Adrenal gland (tissue), 9 donors: ENCODE measurements at regions not wholly inside any gene's neighbourhood (a gene's known extent, or its start where the extent isn't known, plus 50 kb on each side); places are given as distances from the start of the nearest gene placed in this dataset.

Source experiments
- DNase-seq, 7 donors: peaks; one replicate each; pipeline ENCODE4 v3.0.0-alpha.2; 2019 to 2020
- H3K27ac ChIP-seq, 5 donors: fragments of 200-600 bp; sonication (generic) in 4 of 5; 1 replicate in 3 of 5; 2 replicates in 2 of 5; pipeline versions ENCODE4 v1.5.1 to v1.8.0; 2016 to 2020; ENCODE audit warnings: mild to moderate bottlenecking in 1 of 5
- H3K27me3 ChIP-seq: fragments of 200-600 bp; 2 replicates; pipeline ENCODE4 v1.8.0; 2021
- H3K36me3 ChIP-seq, 2 donors: fragments of 200-600 bp; replicated peaks in 1 of 2; 1 replicate in 1 of 2; 2 replicates in 1 of 2; pipeline versions ENCODE4 v1.5.1 to v1.8.0; 2018 to 2022
- H3K4me1 ChIP-seq, 2 donors: fragments of 200-600 bp; replicated peaks in 1 of 2; 1 replicate in 1 of 2; 2 replicates in 1 of 2; pipeline versions ENCODE4 v1.5.1 to v1.8.0; 2018 to 2021
- H3K4me3 ChIP-seq, 4 donors: fragments of 200-600 bp; sonication (generic) in 3 of 4; one replicate each; pipeline ENCODE4 v1.5.1; 2016 to 2018
- H3K9me3 ChIP-seq, 3 donors: fragments of 200-600 bp; sonication (generic) in 1 of 3; replicated peaks in 1 of 3; 1 replicate in 2 of 3; 2 replicates in 1 of 3; pipeline versions ENCODE4 v1.5.1 to v1.8.0; 2016 to 2021
- CTCF ChIP-seq, 6 experiments: fragments of 450-650 bp in 4 of 6; fragments of 200-600 bp in 2 of 6; sonication (generic) in 1 of 6; IDR thresholded peaks; 1 replicate in 5 of 6; 2 replicates in 1 of 6; pipeline versions ENCODE4 v1.5.1 to v1.8.0; 2016 to 2021; ENCODE audit warnings: antibody characterized with exemption in 6 of 6, mild to moderate bottlenecking in 2 of 6, moderate library complexity in 1 of 6
- POLR2A ChIP-seq, 2 donors: fragments of 450-650 bp; IDR thresholded peaks; one replicate each; pipeline ENCODE4 v1.6.1; 2017; ENCODE audit warnings: antibody characterized with exemption in 2 of 2, mild to moderate bottlenecking in 2 of 2, moderate library complexity in 1 of 2
- WGBS, 4 donors: extraction: QIAGEN DNeasy Blood & Tissue Kit in 2 of 4; methylation state at CpG; one replicate each; pipeline versions ENCODE4 v1.1.5 to v1.1.7; 2013 to 2017; 5-methylcytosine and 5-hydroxymethylcytosine counted together
- intact Hi-C, 2 donors: fragments of 100-400 bp; cut with DNase I; formaldehyde crosslinking; loops; one replicate each; pipeline versions ENCODE4 v1.14.1 to v1.15.0; 2022 to 2023
- donor health status: healthy with polysubstance abuse.
- donor health status: Bipolar disorder and iron deficiency.
- donor health status: DM: yes; HTN: yes; CAD: no.
- donor health status: DM: no; HTN: no; CAD: no.
- donor health status: DM: no; HTN: no; CAD: no.

- no peak overlapping the region for H3K27ac ChIP-seq
- no peaks in the 10 kb centered on the region for H3K27me3 ChIP-seq
- DNase-seq: no peak
- WGBS, 4 donors: 81 to 83% (median 82%) methylated on average over 3 of the region's 3 CpGs
- peaks cover 0 to 5% (median 0%) of the 10 kb centered on the region in 3 donors for H3K9me3 ChIP-seq
- no peaks in the 10 kb centered on the region for H3K36me3 ChIP-seq
- H3K4me1 ChIP-seq: no peaks in the 10 kb centered on the region
- intact Hi-C loops: no loop called here
- TF ChIP-seq CTCF (IDR thresholded peaks at IDR 0.05): no peak
- TF ChIP-seq POLR2A (IDR thresholded peaks at IDR 0.05): no peak
- no peak overlapping the region for H3K4me3 ChIP-seq
Measured at GRCh38 chr4:138614398-138615142, 372.4 kb upstream of the SLC7A11 start.

DNA sequence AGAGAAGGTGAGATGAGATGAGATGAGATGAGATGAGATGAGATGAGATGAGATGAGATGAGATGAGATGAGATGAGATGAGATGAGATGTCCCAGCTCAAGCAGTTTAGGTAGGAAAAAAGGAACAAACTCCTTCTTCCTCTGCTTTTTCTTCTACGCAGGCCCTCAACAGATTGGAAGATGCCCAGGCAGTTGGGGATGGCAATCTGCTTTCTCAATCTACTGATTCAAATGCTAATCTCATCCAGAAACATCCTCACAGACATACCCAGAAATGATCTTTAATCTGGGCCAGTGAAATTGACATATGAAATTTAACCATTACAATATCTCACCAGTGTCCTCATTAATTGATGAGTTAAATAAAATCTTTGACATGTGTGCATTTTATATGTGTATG is 370.3 kb upstream of the SLC7A11 start:
- H3K9me3 ChIP-seq: peaks cover 0 to 5% (median 0%) of the 10 kb centered on the region in 3 donors
- no peak for TF ChIP-seq CTCF (IDR thresholded peaks at IDR 0.05)
- no peak for TF ChIP-seq POLR2A (IDR thresholded peaks at IDR 0.05)
- no peak overlapping the region for H3K4me3 ChIP-seq
- intact Hi-C loops: no loop called here
- WGBS, 4 donors: 84 to 100% (median 94%) methylated on average over 1 of the region's 1 CpG
- no peak overlapping the region for H3K27ac ChIP-seq
- DNase-seq: no peak
- no peaks in the 10 kb centered on the region for H3K4me1 ChIP-seq
- no peaks in the 10 kb centered on the region for H3K36me3 ChIP-seq
- no peaks in the 10 kb centered on the region for H3K27me3 ChIP-seq

DNA sequence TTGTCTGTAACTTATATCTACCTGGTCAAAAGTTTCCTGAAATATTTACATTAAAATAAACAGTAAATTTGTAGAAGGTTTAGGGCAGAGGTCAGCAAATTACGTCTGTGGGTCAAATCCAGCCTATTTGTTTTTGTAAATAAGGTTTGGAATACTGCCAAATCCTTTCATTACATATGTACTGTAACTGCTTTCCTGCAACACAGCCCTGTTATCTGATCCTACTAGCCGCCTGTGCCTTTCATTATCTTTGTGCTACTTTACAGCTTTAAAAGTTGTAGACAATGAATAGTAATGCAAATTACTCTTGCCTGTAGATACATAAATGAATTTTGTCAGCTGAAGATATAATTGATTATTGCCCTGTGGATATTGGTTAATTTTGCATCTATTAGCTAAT is 369.6 kb upstream of the SLC7A11 start:
- no peak for DNase-seq
- TF ChIP-seq CTCF (IDR thresholded peaks at IDR 0.05) (no peak), POLR2A (IDR thresholded peaks at IDR 0.05) (no peak)
- Histone ChIP-seq H3K36me3 (no peaks in the 10 kb centered on the region), H3K4me3 (no peak overlapping the region), H3K4me1 (no peaks in the 10 kb centered on the region), H3K27me3 (no peaks in the 10 kb centered on the region), H3K27ac (no peak overlapping the region), H3K9me3 (peaks cover 0 to 5% (median 0%) of the 10 kb centered on the region in 3 donors)
- intact Hi-C loops: no loop called here
- 46 to 65% (median 63%) methylated on average over 2 of the region's 2 CpGs for WGBS, 4 donors

GRCh38 chr4:138611017-138611416 is 368.9 kb upstream of the SLC7A11 start:
- DNase-seq: no peak
- TF ChIP-seq POLR2A (IDR thresholded peaks at IDR 0.05) (no peak), CTCF (IDR thresholded peaks at IDR 0.05) (no peak)
- intact Hi-C loops: no loop called here
- Histone ChIP-seq H3K4me3 (no peak overlapping the region), H3K4me1 (no peaks in the 10 kb centered on the region), H3K27ac (no peak overlapping the region), H3K36me3 (no peaks in the 10 kb centered on the region), H3K27me3 (no peaks in the 10 kb centered on the region), H3K9me3 (peaks cover 0 to 5% (median 0%) of the 10 kb centered on the region in 3 donors)
- whole genome bisulfite sequencing, 4 donors: 75 to 88% (median 82%) methylated on average over 1 of the region's 1 CpG
